ENCODE measurements at regions not wholly inside any gene's neighbourhood (a gene's known extent, or its start where the extent isn't known, plus 50 kb on each side); places are given as distances from the start of the nearest gene placed in this dataset.
"Not testable (repeated sequence)": the region's sequence is repeated elsewhere in the genome, so short reads cannot be mapped to it uniquely, and the experiment has no call there.

DNA sequence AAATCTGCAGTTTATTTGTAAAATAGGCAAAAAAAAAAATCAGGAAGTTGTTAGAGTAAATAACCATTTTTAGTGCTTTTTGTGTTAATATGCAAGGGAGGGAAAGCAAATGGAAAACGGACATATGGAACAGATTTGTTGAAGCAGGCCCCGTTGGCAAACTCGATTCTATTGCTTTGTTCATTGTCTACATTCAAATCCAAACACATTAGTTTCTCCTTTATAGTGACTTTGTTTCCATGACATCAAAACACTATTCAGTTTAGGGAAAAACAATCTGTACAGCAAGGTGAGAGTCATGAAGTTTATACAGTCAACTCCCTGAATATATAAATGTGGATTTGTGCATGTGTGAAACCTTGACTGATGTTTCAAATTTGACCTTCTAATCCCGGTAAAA, 142.2 kb downstream of the FAM47A start:
- no peak for DNase-seq
- Mint-ChIP-seq H3K4me1 (ENCODE audit: low read depth) (no peaks in the 10 kb centered on the region), H3K27me3 (ENCODE audit: low read depth) (no peaks in the 10 kb centered on the region), H3K9me3 (no peaks in the 10 kb centered on the region), H3K36me3 (ENCODE audit: insufficient read depth) (no peaks in the 10 kb centered on the region), H3K4me3 (no peak overlapping the region)
- ATAC-seq: no peak

GRCh38 chrX:33987458-33987857, 144.7 kb downstream of the FAM47A start:
- DNase-seq (no peak), ATAC-seq (no peak)
- no peaks in the 10 kb centered on the region for H3K9me3 Mint-ChIP-seq
- no peaks in the 10 kb centered on the region for H3K4me1 Mint-ChIP-seq (ENCODE audit: low read depth)
- no peaks in the 10 kb centered on the region for H3K27me3 Mint-ChIP-seq (ENCODE audit: low read depth)
- no peak overlapping the region for H3K4me3 Mint-ChIP-seq
- H3K36me3 Mint-ChIP-seq (ENCODE audit: insufficient read depth): no peaks in the 10 kb centered on the region

DNA sequence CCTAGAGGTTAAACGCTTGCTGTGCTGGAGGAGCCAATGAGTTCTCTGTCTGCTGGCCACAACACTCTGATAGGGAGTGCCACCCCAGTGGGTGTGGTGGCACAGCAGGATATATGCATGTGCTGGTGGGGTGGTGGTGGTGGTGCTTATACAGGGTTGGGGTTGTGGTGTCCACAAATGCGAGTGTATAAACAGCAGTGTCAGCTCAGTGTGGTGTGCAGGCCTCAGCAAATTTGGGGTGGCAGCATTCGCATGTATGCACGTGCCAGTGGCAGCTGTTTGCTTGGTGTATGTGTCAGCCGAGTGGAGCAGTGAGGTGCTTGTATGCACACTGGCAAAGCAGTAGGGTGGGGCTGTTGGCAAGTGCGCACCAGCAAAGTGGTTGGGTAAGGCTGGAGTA, 157.4 kb downstream of the FAM47A start:
- no peak overlapping the region for H3K4me3 Mint-ChIP-seq
- no peaks in the 10 kb centered on the region for H3K36me3 Mint-ChIP-seq (ENCODE audit: insufficient read depth)
- no peaks in the 10 kb centered on the region for H3K9me3 Mint-ChIP-seq
- ATAC-seq (no peak), DNase-seq (no peak)
- H3K27me3 Mint-ChIP-seq (ENCODE audit: low read depth): no peaks in the 10 kb centered on the region
- H3K4me1 Mint-ChIP-seq (ENCODE audit: low read depth): no peaks in the 10 kb centered on the region

DNA sequence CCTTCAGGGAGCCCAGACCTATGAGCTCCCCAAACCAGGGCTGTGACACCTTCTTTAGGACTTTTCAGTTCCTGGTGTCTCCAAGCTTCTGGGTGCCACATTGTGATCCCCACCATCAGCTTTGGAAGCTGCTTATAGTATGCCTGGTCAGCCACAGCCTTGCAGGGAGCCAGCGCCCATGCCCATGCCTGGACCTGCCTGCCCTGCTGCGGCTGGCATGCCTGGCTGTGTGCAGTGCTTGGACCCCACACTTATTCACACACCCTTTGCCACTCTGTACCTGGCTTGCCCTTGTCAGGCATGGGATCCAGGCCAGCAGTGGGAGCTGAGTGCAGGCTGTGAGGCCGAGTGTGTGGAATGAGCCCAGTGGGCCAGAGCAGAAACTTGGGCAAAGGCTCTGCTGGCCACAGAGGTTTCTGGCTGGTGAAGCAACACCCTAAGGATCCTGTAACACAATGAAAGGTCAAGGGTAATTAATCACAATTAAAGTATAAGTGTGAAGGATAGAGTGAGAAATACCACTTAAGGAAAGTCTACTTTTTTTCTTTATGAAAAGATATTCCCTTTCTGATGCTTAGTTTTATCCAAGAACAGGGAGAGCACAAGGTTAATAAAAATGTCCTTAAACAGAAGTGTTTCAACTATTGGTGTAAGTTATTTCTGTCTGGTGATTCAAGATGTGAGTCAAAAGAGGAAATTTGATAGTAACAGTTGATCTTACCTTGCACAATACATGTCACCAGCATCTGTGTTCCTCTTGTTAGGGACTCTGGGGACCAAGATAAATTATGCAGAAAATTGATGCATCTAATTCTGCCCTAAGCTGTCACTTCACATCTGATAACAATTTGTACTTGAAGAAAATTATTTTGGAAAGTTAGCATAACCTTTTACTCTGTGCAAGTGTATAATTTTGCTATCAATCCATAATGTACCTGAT, 161.8 kb downstream of the FAM47A start:
- H3K27me3 Mint-ChIP-seq (ENCODE audit: low read depth): no peaks in the 10 kb centered on the region
- H3K4me1 Mint-ChIP-seq (ENCODE audit: low read depth): no peaks in the 10 kb centered on the region
- H3K36me3 Mint-ChIP-seq (ENCODE audit: insufficient read depth): no peaks in the 10 kb centered on the region
- no peak overlapping the region for H3K4me3 Mint-ChIP-seq
- ATAC-seq: no peak
- DNase-seq: no peak
- no peaks in the 10 kb centered on the region for H3K9me3 Mint-ChIP-seq

DNA sequence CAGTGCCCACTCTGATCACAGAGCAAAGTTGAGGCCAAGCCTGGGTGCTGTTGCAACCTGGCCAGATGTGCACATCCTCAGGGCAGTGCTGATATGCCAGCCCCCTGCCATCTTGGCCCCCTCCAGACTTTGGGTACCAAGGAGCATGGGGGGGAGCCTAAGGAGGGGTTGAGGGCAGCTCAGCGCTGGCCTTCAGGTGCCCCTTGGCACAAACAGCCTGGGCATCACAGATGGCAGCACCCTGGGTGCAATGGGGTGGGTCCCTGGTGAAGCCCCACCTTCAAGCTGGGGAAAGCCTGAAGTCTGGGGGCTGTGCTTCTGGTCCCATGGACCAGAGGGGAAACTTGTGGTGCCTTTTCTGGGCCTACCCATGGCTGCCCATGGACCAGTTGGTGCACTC, 163.0 kb downstream of the FAM47A start:
- no peaks in the 10 kb centered on the region for H3K4me1 Mint-ChIP-seq (ENCODE audit: low read depth)
- H3K9me3 Mint-ChIP-seq: no peaks in the 10 kb centered on the region
- no peaks in the 10 kb centered on the region for H3K27me3 Mint-ChIP-seq (ENCODE audit: low read depth)
- DNase-seq: no peak
- H3K36me3 Mint-ChIP-seq (ENCODE audit: insufficient read depth): no peaks in the 10 kb centered on the region
- ATAC-seq: no peak
- H3K4me3 Mint-ChIP-seq: no peak overlapping the region

DNA sequence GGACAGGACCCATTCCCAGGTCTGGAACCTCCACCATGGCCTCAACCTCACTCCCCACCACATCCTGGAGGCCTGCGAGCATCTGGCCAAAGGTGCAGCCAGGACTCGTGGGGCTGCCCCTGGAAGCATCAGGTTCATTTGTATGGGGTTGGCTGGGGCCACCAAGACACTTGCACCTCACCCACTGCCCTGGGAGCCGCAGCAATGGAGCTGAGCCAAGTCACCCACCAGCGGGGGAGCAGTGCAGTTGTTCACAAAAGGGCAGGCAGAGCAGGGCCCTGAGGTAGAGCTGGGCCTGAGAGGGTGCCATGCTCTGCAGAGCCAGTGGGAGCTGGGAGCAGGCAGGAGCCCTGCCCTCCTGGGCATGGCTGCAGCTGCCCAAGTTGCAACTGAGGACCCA, 163.5 kb downstream of the FAM47A start:
- Mint-ChIP-seq H3K36me3 (ENCODE audit: insufficient read depth) (no peaks in the 10 kb centered on the region), H3K27me3 (ENCODE audit: low read depth) (no peaks in the 10 kb centered on the region), H3K9me3 (no peaks in the 10 kb centered on the region), H3K4me3 (no peak overlapping the region), H3K4me1 (ENCODE audit: low read depth) (no peaks in the 10 kb centered on the region)
- DNase-seq (no peak), ATAC-seq (no peak)

DNA sequence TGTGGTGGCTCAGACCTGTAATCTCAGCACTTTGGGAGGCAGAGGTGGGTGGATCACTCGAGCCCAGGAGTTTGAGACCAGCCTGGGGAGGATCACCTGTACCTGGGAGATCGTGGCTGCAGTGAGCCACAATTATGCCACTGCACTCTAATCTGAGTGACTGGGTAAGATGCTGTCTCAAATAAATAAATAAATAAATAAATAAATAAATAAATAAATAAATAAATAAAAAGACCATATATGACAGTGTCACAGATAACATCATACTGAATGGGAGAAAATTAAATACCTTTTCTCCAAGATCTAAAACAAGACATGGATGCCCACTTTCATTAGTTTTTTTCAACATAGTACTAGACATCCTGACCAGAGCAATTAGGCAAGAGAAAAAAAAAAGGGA, 182.8 kb downstream of the FAM47A start:
- peaks cover 3% of the 10 kb centered on the region for H3K9me3 Mint-ChIP-seq
- no peaks in the 10 kb centered on the region for H3K27me3 Mint-ChIP-seq (ENCODE audit: low read depth)
- H3K4me3 Mint-ChIP-seq: no peak overlapping the region
- DNase-seq (no peak), ATAC-seq (no peak)
- H3K36me3 Mint-ChIP-seq (ENCODE audit: insufficient read depth): no peaks in the 10 kb centered on the region
- H3K4me1 Mint-ChIP-seq (ENCODE audit: low read depth): no peaks in the 10 kb centered on the region

GRCh38 chrX:33926249-33926648, 205.9 kb downstream of the FAM47A start:
- not testable (repeated sequence) for H3K9me3 Mint-ChIP-seq; DNase-seq; H3K36me3 Mint-ChIP-seq (ENCODE audit: insufficient read depth); H3K27me3 Mint-ChIP-seq (ENCODE audit: low read depth); ATAC-seq; H3K4me3 Mint-ChIP-seq; H3K4me1 Mint-ChIP-seq (ENCODE audit: low read depth)

- no peaks in the 10 kb centered on the region for H3K4me1 Mint-ChIP-seq (ENCODE audit: low read depth)
- ATAC-seq: no peak
- H3K36me3 Mint-ChIP-seq (ENCODE audit: insufficient read depth): no peaks in the 10 kb centered on the region
- peaks cover 6% of the 10 kb centered on the region for H3K9me3 Mint-ChIP-seq
- no peaks in the 10 kb centered on the region for H3K27me3 Mint-ChIP-seq (ENCODE audit: low read depth)
- H3K4me3 Mint-ChIP-seq: no peak overlapping the region
- DNase-seq: no peak
These were observed 208.9 kb downstream of the FAM47A start for GRCh38 chrX:33923262-33923661.

DNA sequence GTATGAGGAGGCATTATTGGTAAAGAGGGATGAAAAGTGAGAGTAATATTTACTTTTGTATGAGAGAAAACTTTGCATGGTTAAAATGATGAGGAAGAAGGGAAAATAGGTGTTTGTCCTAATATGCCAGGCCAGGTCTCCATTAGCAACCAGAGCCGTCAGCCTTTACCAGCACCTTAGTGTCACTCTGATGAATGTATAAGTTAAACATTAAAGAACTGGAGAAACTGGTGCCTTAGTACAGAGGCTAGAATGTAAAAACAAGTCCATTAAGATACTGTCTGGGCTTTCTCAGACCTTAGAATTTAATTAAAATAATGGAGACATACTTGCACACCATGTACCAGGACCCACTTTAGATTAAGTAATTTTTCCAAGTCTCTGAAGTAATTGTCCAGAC, 222.3 kb downstream of the FAM47A start:
- Mint-ChIP-seq H3K36me3 (ENCODE audit: insufficient read depth) (no peaks in the 10 kb centered on the region), H3K4me1 (ENCODE audit: low read depth) (no peaks in the 10 kb centered on the region), H3K4me3 (no peak overlapping the region), H3K27me3 (ENCODE audit: low read depth) (no peaks in the 10 kb centered on the region), H3K9me3 (no peaks in the 10 kb centered on the region)
- no peak for ATAC-seq
- DNase-seq: no peak

- Mint-ChIP-seq H3K4me3 (no peak overlapping the region), H3K27me3 (ENCODE audit: low read depth) (no peaks in the 10 kb centered on the region), H3K4me1 (ENCODE audit: low read depth) (no peaks in the 10 kb centered on the region), H3K9me3 (no peaks in the 10 kb centered on the region), H3K36me3 (ENCODE audit: insufficient read depth) (no peaks in the 10 kb centered on the region)
- no peak for ATAC-seq
- DNase-seq: no peak
These were observed 223.2 kb downstream of the FAM47A start for GRCh38 chrX:33908898-33909297.

DNA sequence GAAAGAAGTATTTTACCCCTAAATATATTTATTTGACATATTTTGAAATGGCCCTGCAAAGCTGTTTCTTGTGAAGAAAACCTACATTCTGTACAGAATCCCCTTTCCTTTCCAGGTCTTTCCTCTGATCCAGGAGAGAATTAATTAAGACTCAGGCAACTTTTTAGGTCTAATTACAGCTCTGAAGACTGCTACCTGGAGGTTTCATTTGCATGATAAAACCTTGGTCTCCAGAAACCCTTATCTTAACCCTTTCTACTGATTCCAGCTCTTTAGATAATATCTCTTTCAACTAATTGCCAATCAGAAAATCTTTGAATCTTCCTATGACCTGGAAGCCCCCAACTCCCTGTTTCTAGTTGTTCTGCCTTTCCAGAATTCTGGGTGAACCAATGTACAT, 224.0 kb downstream of the FAM47A start:
- H3K4me3 Mint-ChIP-seq: no peak overlapping the region
- no peaks in the 10 kb centered on the region for H3K36me3 Mint-ChIP-seq (ENCODE audit: insufficient read depth)
- H3K27me3 Mint-ChIP-seq (ENCODE audit: low read depth): no peaks in the 10 kb centered on the region
- no peaks in the 10 kb centered on the region for H3K9me3 Mint-ChIP-seq
- no peaks in the 10 kb centered on the region for H3K4me1 Mint-ChIP-seq (ENCODE audit: low read depth)
- ATAC-seq (no peak), DNase-seq (no peak)

DNA sequence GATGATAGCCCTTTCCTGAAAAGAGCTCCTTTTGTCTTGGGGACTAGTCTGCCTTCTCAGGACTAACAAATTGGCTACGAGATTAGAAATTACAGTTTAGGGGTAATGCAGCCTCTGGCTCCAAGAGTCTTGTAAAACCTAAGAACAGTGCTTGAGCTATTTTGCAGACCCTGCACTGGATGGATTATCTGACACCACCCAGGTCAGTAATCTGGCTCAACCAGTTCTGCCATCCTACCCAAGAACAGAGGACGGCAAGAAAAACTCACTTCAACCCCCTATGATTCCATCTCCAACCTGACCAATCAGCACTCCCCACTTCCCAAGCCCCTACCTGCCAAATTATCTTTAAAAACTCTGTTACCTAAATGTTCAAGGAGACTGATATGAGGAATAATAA, 225.1 kb downstream of the FAM47A start:
- no peaks in the 10 kb centered on the region for H3K27me3 Mint-ChIP-seq (ENCODE audit: low read depth)

DNA sequence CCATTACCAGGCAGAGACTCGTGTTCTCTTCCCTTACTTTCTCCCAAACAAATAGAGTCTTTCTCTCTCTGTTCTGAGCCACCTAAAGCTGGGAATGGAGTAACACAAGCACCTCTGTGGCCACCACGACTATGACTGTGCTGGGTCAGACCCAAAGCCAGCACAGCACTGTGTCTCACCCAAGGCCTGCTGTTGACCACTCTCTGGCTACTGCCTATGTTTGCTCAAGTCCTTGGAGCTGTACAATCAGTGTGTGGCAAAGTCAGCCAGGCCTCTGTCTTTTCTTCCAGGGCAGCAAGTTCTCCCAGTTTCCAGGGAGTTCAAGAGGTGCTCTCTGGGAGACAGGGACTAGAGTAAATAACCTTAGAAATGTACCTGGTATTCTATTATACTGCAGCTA, 239.4 kb downstream of the FAM47A start:
- H3K36me3 Mint-ChIP-seq (ENCODE audit: insufficient read depth): no peaks in the 10 kb centered on the region
- H3K27me3 Mint-ChIP-seq (ENCODE audit: low read depth): no peaks in the 10 kb centered on the region
- H3K4me3 Mint-ChIP-seq: no peak overlapping the region
- H3K9me3 Mint-ChIP-seq: no peaks in the 10 kb centered on the region
- DNase-seq (no peak), ATAC-seq (no peak)
- H3K4me1 Mint-ChIP-seq (ENCODE audit: low read depth): no peaks in the 10 kb centered on the region

More for the DNA sequence above, 225.1 kb downstream of the FAM47A start:
- Mint-ChIP-seq H3K4me3 (no peak overlapping the region), H3K9me3 (no peaks in the 10 kb centered on the region), H3K4me1 (ENCODE audit: low read depth) (no peaks in the 10 kb centered on the region), H3K36me3 (ENCODE audit: insufficient read depth) (no peaks in the 10 kb centered on the region)
- no peak for DNase-seq
- ATAC-seq: no peak

- DNase-seq: no peak
- Mint-ChIP-seq H3K4me1 (ENCODE audit: low read depth) (no peaks in the 10 kb centered on the region), H3K9me3 (peaks cover 5% of the 10 kb centered on the region), H3K4me3 (no peak overlapping the region), H3K36me3 (ENCODE audit: insufficient read depth) (no peaks in the 10 kb centered on the region), H3K27me3 (ENCODE audit: low read depth) (no peaks in the 10 kb centered on the region)
- ATAC-seq: no peak
These were observed 276.9 kb downstream of the FAM47A start for GRCh38 chrX:33855251-33855650.
